ENCODE measurements at regions not wholly inside any gene's neighbourhood (a gene's known extent, or its start where the extent isn't known, plus 50 kb on each side); places are given as distances from the start of the nearest gene placed in this dataset.

DNA sequence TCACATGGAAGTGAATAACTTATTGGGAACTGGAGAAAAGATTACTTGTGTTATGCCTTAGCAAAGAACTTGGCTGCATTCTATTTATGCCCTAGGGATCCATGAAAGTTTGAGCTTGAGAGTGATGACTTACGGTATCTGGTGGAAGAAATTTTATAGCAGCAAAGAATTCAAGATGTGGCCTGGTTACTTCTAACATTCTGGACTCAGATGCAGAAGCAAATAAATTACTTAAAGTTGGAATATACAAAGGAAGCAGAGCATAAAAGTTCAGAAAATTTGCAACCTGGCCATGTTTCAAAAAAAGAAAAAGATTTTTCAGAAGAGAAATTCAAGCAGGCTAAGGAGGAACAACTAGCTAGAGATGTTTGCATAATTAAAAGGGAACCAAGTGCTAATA lies 252.3 kb upstream of the WDFY3 start:
- no peaks in the 10 kb centered on the region for H3K9me3 ChIP-seq
- H3K36me3 ChIP-seq (replicated peaks in 1 of 2; ENCODE audit: insufficient read depth in 1 of 2, low read depth in 2 of 2), result no peaks in the 10 kb centered on the region
- 82 to 92% methylated on average over 1 of the region's 1 CpG for WGBS, 2 donors
- ATAC-seq, result no peak
- H3K4me3 ChIP-seq, result no peak overlapping the region
- H3K27me3 ChIP-seq, result no peaks in the 10 kb centered on the region
- H3K4me1 ChIP-seq, result no peaks in the 10 kb centered on the region
- intact Hi-C loops (cut with DNase I), result no loop called here
- no peak for DNase-seq
- H3K27ac ChIP-seq, result no peak overlapping the region
- TF ChIP-seq, protein P1, sequence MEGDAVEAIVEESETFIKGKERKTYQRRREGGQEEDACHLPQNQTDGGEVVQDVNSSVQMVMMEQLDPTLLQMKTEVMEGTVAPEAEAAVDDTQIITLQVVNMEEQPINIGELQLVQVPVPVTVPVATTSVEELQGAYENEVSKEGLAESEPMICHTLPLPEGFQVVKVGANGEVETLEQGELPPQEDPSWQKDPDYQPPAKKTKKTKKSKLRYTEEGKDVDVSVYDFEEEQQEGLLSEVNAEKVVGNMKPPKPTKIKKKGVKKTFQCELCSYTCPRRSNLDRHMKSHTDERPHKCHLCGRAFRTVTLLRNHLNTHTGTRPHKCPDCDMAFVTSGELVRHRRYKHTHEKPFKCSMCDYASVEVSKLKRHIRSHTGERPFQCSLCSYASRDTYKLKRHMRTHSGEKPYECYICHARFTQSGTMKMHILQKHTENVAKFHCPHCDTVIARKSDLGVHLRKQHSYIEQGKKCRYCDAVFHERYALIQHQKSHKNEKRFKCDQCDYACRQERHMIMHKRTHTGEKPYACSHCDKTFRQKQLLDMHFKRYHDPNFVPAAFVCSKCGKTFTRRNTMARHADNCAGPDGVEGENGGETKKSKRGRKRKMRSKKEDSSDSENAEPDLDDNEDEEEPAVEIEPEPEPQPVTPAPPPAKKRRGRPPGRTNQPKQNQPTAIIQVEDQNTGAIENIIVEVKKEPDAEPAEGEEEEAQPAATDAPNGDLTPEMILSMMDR (IDR thresholded peaks at IDR 0.05), result no peak
- TF ChIP-seq POLR2A (IDR thresholded peaks at IDR 0.05), result no peak

DNA sequence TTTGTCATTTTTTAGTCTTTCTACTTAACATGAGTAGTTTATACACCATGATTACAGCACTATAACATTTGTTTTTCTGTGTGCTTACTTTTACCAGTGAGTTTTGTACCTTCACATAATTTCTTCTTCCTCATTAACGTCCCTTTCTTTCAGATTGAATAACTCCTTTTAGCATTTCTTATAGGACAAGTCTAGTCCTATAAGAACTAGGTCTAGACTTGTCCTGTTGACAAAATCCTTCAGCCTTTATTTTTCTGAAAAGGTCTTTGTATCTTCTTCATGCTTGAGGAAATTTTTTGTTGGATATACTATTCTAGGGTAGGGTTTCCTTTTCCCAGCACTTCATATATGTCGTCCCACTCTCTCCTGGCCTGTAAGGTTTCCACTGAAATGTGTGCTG lies 253.3 kb upstream of the ARHGAP24 start:
- Histone ChIP-seq H3K36me3 (replicated peaks in 1 of 2; ENCODE audit: insufficient read depth in 1 of 2, low read depth in 2 of 2) (no peaks in the 10 kb centered on the region), H3K9me3 (no peaks in the 10 kb centered on the region), H3K27me3 (no peaks in the 10 kb centered on the region), H3K27ac (no peak overlapping the region), H3K4me3 (no peak overlapping the region), H3K4me1 (no peaks in the 10 kb centered on the region)
- TF ChIP-seq, protein P1 (IDR thresholded peaks at IDR 0.05), result no peak
- TF ChIP-seq POLR2A (IDR thresholded peaks at IDR 0.05), result no peak
- 47 to 56% methylated on average over 2 of the region's 2 CpGs for WGBS, 2 donors
- DNase-seq, result no peak
- intact Hi-C loops (cut with DNase I), result no loop called here
- ATAC-seq, result no peak

DNA sequence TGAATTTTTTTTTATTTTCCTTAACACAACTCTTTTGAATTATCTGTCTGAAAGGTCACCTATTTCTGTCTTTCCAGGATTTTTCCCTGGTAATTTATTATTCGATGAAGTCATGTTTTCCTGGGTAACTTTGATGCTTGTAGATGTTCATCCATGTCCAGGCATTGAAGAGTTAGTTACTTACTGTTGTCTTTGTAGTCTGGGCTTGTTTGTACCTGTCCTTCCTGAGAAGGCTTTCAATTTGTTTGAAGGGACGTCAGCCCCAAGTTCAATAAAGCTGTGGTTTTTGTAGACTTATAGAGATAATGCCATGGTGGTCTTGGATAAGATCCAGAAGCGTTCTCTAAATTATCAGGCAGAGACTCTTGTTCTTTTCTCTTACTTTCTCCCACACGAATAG lies 252.4 kb upstream of the ARHGAP24 start:
- DNase-seq, result no peak
- WGBS, 2 donors, result 50 to 51% methylated on average over 4 of the region's 4 CpGs
- ATAC-seq, result no peak
- TF ChIP-seq, protein P1 (IDR thresholded peaks at IDR 0.05), result no peak
- TF ChIP-seq POLR2A (IDR thresholded peaks at IDR 0.05), result no peak
- H3K27ac ChIP-seq, result no peak overlapping the region
- intact Hi-C loops (cut with DNase I), result no loop called here
- no peaks in the 10 kb centered on the region for H3K9me3 ChIP-seq
- no peak overlapping the region for H3K4me3 ChIP-seq
- no peaks in the 10 kb centered on the region for H3K4me1 ChIP-seq
- no peaks in the 10 kb centered on the region for H3K36me3 ChIP-seq (replicated peaks in 1 of 2; ENCODE audit: insufficient read depth in 1 of 2, low read depth in 2 of 2)
- H3K27me3 ChIP-seq, result no peaks in the 10 kb centered on the region

DNA sequence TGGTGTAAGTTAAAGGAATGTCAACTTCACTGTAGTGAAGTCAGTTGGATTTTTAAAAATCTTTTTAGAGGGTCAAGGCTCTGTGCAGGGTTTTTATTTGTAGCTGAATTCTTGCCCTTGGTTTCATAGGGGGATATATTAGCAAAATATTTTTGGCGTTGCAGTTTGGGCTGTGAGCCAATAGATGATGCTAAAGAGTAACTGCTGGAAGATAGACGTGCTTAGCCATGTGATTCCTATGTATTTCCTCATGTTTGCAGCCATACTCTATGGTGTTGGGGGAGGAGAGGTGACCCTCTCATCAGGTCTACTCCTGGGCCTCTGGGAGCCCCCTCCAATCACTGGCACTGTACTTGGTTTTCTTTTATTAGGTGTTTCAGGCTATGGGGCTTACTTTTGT lies 246.7 kb upstream of the ARHGAP24 start:
- no peaks in the 10 kb centered on the region for H3K27me3 ChIP-seq
- no peaks in the 10 kb centered on the region for H3K36me3 ChIP-seq (replicated peaks in 1 of 2; ENCODE audit: insufficient read depth in 1 of 2, low read depth in 2 of 2)
- no peak for TF ChIP-seq POLR2A (IDR thresholded peaks at IDR 0.05)
- TF ChIP-seq, protein P1 (IDR thresholded peaks at IDR 0.05), result no peak
- DNase-seq, result no peak
- 73 to 79% methylated on average over 2 of the region's 2 CpGs for WGBS, 2 donors
- intact Hi-C loops (cut with DNase I), result no loop called here
- no peak for ATAC-seq
- H3K4me3 ChIP-seq, result no peak overlapping the region
- H3K9me3 ChIP-seq, result no peaks in the 10 kb centered on the region
- H3K27ac ChIP-seq, result no peak overlapping the region
- H3K4me1 ChIP-seq, result no peaks in the 10 kb centered on the region

DNA sequence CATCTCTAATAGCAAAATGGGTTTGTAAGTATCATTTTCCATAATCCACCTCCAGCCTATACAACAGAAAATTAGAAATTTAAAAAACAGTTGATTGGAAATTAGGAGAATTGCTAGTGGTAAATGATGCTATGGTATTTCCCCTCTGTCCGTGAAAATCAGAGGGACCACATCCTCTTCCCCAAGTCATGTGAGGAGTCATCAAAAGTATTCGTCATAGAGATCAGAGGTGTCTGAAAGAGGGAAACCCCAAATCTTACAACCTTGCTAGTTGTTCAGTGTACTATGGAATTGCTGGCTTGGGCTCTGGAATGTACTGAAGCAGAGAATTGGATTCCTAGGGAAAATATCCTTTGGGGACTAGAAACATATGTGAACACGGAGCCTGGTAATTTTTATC lies 241.4 kb upstream of the ARHGAP24 start:
- Histone ChIP-seq H3K27me3 (no peaks in the 10 kb centered on the region), H3K9me3 (no peaks in the 10 kb centered on the region), H3K27ac (no peak overlapping the region), H3K4me3 (no peak overlapping the region), H3K4me1 (no peaks in the 10 kb centered on the region), H3K36me3 (replicated peaks in 1 of 2; ENCODE audit: insufficient read depth in 1 of 2, low read depth in 2 of 2) (no peaks in the 10 kb centered on the region)
- no peak for ATAC-seq
- no peak for TF ChIP-seq POLR2A (IDR thresholded peaks at IDR 0.05)
- TF ChIP-seq, protein P1 (IDR thresholded peaks at IDR 0.05), result no peak
- intact Hi-C loops (cut with DNase I), result no loop called here
- 80 to 84% methylated on average over 3 of the region's 3 CpGs for WGBS, 2 donors
- DNase-seq, result no peak
